A673 (cell line): ENCODE measurements at regions not wholly inside any gene's neighbourhood (a gene's known extent, or its start where the extent isn't known, plus 50 kb on each side); places are given as distances from the start of the nearest gene placed in this dataset.

ENCODE experiments used
- CTCF ChIP-seq: fragments of 300-800, 200-600 bp; sonication (generic); conservative IDR thresholded peaks from 2 replicates; pipeline ENCODE4 v1.5.1; 2017; ENCODE audit warnings: low read depth, mild to moderate bottlenecking, antibody characterized with exemption, low read length, moderate library complexity, mixed read lengths
- EZH2 ChIP-seq: fragments of 200-600 bp; sonication (generic); IDR thresholded peaks from 2 replicates; pipeline ENCODE4 v1.6.1; 2017; ENCODE audit warnings: borderline replicate concordance, low read depth, mild to moderate bottlenecking, mixed read lengths, antibody characterized with exemption, low read length; ENCODE audit not compliant: poor library complexity, severe bottlenecking

- TF ChIP-seq CTCF (no peak), EZH2 (no peak)
Observed at GRCh38 chr7:21370283-21370982, 57.5 kb upstream of the SP4 start.
